HG03045 (cell line): ENCODE measurements at regions not wholly inside any gene's neighbourhood (a gene's known extent, or its start where the extent isn't known, plus 50 kb on each side); places are given as distances from the start of the nearest gene placed in this dataset.

Experiments used
- ATAC-seq: cut with Tn5 transposase; IDR thresholded peaks from one replicate; pipeline ENCODE4 v1.9.1; 2021; ENCODE audit warnings: mild to moderate bottlenecking, moderate library complexity; ENCODE audit not compliant: unreplicated experiment

- no peak for ATAC-seq
Measured at GRCh38 chr11:107221748-107222285, 203.5 kb upstream of the GUCY1A2 start.

- no peak for ATAC-seq
Measured at GRCh38 chr11:107218123-107219013, 200.1 kb upstream of the GUCY1A2 start.

DNA sequence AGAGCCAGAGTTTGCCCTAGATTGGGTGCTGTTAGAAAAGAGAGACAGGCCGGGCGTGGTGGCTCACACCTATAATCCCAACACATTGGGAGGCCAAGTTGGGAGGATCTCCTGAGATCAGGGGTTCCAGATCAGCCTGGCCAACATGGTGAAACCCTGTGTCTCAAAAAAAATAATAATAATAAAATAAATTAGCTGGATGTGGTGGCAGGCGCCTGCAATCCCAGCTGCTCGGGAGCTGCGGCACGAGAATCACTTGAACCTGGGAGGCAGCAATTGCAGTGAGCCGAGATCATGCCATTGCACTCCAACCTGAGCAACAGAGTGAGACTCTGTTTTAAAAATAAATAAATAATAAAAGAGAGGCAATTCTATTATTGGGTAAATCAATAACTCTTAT is 199.2 kb upstream of the GUCY1A2 start:
- no peak for ATAC-seq

GRCh38 chr11:107215010-107215409 is 196.7 kb upstream of the GUCY1A2 start:
- no peak for ATAC-seq

DNA sequence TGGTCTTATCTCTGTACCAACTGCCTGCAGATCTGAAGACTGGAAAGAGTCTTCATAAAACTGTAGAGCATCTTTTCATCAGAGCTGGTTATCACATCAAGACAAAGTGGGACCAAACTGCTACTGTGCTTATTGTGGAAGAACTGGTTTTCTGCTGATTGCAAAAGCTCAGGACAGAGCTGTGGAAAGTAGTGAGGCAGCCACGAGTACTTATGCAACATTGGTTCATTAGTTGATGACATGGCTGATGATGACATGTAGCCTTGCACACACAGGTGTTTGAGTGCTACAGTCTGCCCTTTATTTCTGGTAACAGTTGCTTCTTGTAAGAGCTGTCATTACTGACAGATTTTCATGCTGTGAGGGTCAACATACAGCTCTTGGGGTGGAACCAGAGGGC is 185.4 kb upstream of the GUCY1A2 start:
- no peak for ATAC-seq

- no peak for ATAC-seq
Measured at GRCh38 chr11:107202241-107202640, 184.0 kb upstream of the GUCY1A2 start.

GRCh38 chr11:107198490-107199007 is 180.3 kb upstream of the GUCY1A2 start:
- no peak for ATAC-seq

GRCh38 chr11:107197932-107198331 is 179.7 kb upstream of the GUCY1A2 start:
- ATAC-seq = no peak

DNA sequence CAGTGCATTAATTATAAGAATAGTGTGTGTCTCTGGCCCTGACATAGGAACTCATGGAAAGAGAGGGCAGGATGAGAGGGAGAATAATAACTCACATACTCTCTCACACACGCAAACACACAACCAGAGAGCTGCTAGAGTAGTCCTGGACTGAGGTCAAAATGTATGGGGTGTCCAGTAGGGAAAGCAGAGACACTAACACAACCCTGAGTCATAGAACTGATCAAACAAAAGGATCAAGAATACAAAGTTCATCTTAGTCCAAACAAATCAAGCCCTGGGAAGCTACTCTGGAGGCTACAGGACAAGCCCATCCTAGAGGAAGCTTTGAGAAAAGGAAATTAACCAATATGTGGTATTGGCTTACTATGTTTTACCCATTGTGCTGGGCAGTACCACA is 178.5 kb upstream of the GUCY1A2 start:
- no peak for ATAC-seq

DNA sequence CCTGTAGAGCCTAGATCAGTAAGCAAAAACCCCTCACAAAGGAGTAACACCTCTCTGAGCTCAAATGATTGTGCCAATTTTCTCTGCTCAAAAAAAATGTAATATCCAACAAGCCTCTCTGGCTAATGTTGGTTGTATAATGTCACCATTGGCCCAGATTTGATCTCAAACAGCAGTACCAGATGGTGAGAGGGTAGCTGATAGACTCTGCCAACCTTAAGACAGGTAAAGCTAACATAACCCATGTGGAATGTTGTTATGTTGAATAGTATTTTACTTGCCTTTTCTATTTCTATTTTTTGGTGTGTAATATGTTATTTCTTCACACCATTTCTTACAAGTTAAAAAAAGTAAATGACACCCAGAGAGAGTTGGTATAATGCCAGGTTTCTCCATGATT is 166.7 kb upstream of the GUCY1A2 start:
- ATAC-seq = no peak

DNA sequence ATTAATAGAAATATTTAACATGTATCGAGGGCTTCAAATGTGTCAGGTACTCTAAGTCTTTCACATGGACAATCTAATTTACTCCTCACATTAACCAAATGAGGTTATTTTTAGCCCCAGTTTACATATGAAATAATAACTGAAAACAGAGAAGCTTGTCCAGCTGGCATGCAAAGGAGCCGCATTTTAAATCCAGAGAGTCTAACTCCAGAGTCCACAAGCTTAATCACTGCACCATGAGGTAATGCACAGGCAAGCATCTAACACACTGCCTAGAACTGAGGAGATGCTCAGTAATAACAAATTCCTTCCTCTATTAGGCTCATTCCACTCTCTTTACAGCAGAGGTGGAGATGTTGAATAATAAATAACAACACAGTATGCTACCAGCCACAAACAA is 165.7 kb upstream of the GUCY1A2 start:
- no peak for ATAC-seq

GRCh38 chr11:107182978-107183377 is 164.7 kb upstream of the GUCY1A2 start:
- no peak for ATAC-seq

GRCh38 chr11:107180236-107180635 is 162.0 kb upstream of the GUCY1A2 start:
- no peak for ATAC-seq

DNA sequence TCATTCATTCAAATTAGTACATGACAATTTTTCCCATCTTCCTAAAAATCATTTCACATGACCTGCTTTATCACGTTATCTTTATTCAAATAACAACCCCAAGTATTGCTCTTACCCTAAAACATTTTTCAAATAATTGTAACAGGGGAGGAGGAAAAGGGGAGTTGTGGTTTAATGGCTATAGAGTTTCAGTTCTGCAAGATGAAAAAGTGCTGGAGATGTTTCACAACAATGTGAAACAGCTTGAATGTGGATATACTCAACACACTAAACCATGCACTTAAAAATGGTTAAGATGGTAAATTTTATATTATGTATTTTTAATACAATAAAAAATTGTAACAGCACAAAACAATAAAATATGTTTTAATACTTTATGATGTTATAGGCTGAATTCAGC is 161.6 kb upstream of the GUCY1A2 start:
- no peak for ATAC-seq

- no peak for ATAC-seq
Measured at GRCh38 chr11:107177106-107177477, 158.8 kb upstream of the GUCY1A2 start.

DNA sequence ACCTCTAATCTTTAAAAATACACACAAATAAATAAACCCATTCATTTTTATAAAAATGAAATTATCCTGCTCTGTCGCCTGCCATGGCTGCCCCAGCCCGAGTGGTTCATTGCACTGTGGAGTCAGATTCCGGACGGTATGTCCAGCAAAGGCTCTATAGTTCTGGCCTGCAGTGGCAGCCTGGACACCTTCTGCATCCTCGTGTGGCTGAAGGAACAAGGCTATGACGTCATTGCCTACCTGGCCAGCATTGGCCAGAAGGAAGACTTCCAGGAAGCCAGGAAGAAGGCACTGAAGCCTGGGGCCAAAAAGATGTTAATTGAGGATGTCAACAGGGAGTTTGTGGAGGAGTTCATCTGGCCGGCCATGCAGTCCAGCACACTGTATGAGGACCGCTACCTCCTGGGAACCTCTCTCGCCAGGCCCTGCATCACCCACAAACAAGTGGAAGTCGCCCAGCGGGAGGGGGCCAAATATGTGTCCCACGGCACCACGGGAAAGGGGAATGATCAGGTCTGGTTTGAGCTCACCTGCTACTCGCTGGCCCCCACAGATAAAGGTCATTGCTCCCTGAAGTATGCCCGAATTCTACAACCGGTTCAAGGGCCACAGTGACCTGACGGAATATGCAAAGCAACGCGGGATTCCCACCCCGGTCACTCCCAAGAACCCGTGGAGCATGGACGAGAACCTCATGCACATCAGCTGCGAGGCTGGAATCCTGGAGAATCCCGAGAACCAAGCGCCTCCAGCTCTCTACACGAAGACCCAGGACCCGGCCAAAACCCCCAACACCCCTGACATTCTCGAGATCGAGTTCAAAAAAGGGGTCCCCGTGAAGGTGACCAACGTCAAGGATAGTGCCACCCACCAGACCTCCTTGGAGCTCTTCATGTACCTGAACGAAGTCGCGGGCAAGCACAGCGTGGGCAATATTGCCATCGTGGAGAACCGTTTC is 158.2 kb upstream of the GUCY1A2 start:
- ATAC-seq = no peak

DNA sequence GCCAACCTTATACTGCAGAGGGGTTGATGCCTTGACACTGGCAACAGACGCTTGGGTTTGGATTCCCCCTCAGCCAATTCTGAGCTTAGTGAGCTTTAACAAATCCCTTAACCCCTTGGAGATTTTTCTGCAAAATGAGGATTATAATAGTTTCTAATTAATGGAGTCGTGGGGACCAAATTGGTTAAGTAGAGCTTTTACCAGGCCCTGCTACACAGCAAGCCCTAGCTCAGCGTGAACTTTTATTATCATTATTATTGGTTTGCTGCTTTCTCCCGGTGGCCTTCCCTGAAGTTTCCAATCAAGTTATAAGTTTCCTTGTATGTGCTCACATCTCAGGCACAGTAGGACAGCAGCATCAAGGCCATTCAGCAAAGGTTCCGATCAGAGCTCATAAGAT is 156.6 kb upstream of the GUCY1A2 start:
- ATAC-seq = no peak

DNA sequence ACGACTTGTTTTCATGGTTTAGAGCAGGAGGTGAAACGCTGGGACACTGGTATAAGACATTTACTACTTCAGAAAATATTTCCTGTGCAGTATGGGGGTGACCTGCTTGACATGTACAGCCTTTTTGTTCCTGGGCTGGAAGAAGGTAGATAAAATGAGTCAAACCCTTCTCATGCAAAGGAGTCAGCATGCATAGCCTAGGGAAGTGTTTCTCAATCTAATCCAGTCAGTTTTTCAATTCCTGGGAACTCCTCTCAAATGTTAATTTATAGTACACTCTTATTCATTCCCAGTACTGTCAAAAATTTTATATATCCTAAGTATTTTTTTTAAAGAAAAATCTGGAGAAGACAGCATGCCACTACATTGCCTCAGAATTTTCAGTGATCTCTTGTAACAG is 154.7 kb upstream of the GUCY1A2 start:
- ATAC-seq = no peak

GRCh38 chr11:107157809-107158187 is 139.5 kb upstream of the GUCY1A2 start:
- no peak for ATAC-seq

GRCh38 chr11:107157146-107157808 is 139.0 kb upstream of the GUCY1A2 start:
- no peak for ATAC-seq

GRCh38 chr11:107151579-107151978 is 133.3 kb upstream of the GUCY1A2 start:
- no peak for ATAC-seq
